ENCODE measurements at regions not wholly inside any gene's neighbourhood (a gene's known extent, or its start where the extent isn't known, plus 50 kb on each side); places are given as distances from the start of the nearest gene placed in this dataset.

DNA sequence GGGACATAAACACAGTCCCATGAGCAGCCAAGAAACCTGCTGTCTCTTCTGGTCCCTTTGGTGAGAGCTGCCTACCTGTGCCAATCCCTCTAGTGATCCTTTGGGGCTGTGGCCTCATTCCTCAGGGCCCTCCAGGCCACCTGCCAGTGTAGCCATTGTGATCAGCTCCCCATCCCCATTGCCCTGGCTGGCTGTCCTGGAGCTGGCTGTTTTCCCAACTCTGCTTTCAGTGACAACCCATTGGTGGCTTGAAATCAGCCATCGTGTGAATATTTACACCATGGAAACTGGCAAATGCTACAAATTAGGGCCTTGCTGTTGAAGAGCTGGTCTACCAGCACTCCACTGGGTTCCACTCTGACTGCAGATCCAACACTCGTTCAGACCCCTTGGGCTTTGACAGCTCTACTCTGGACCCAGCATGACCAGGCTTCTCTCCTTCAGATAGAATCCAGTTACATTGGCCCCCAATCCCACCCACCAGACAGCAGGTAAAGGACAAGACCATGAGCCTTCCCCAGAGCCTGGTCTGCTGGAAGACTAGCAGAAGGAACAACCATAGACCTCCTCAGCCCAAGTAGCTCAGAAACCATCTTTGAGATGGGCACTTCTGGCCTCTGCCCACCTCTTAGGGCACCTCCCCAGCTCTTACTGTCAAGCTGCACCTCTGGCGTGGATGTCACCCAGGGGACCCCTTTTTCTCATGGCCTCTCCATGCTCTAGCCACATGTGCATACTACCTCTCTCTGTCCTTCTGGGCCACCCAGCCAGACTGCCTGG is 69.2 kb upstream of the NEK6 start:
- no peak for DNase-seq
- H3K27me3 Mint-ChIP-seq (ENCODE audit: low read depth): peaks cover 2% of the 10 kb centered on the region
- no peak overlapping the region for H3K4me3 Mint-ChIP-seq
- H3K36me3 Mint-ChIP-seq (ENCODE audit: low read depth): no peaks in the 10 kb centered on the region
- no peaks in the 10 kb centered on the region for H3K4me1 Mint-ChIP-seq (ENCODE audit: low read depth)
- CTCF ChIA-PET: interaction anchor here (1.3 kb wide), 1 partner anchor 62 kb away, joined by 3 read pairs; no protein-coding TSS in a partner anchor
- intact Hi-C loops (cut with micrococcal nuclease): no loop called here
- H3K27ac Mint-ChIP-seq: no peak overlapping the region
- H3K9me3 Mint-ChIP-seq: peaks cover 3% of the 10 kb centered on the region

DNA sequence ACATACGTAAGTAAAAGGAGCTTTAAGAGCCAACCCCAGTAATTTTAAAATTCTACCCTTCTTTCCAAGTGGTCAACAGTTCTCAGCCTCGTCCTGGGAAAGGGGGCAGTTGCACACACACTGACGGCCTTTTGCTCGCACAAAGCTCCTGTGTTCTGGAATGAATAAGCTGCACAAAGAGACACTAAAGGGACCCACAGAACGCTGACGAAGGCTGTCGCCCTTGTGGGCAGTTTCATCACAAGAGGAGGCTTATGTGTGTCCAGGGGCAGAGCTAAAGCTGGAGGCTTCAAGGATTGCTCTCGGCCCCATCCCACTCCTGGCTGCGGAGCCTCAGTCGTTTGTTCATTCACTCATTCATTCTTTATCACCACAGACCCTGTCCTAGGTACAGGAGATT is 67.0 kb upstream of the NEK6 start:
- peaks cover 3% of the 10 kb centered on the region for H3K9me3 Mint-ChIP-seq
- intact Hi-C loops (cut with micrococcal nuclease): no loop called here
- no peaks in the 10 kb centered on the region for H3K4me1 Mint-ChIP-seq (ENCODE audit: low read depth)
- CTCF ChIA-PET: interaction anchor here (0.6 kb wide), 1 partner anchor 204 kb away, joined by 3 read pairs; no protein-coding TSS in a partner anchor
- H3K27me3 Mint-ChIP-seq (ENCODE audit: low read depth): peaks cover 2% of the 10 kb centered on the region
- H3K4me3 Mint-ChIP-seq: no peak overlapping the region
- H3K36me3 Mint-ChIP-seq (ENCODE audit: low read depth): no peaks in the 10 kb centered on the region
- no peak overlapping the region for H3K27ac Mint-ChIP-seq
- DNase-seq: no peak

DNA sequence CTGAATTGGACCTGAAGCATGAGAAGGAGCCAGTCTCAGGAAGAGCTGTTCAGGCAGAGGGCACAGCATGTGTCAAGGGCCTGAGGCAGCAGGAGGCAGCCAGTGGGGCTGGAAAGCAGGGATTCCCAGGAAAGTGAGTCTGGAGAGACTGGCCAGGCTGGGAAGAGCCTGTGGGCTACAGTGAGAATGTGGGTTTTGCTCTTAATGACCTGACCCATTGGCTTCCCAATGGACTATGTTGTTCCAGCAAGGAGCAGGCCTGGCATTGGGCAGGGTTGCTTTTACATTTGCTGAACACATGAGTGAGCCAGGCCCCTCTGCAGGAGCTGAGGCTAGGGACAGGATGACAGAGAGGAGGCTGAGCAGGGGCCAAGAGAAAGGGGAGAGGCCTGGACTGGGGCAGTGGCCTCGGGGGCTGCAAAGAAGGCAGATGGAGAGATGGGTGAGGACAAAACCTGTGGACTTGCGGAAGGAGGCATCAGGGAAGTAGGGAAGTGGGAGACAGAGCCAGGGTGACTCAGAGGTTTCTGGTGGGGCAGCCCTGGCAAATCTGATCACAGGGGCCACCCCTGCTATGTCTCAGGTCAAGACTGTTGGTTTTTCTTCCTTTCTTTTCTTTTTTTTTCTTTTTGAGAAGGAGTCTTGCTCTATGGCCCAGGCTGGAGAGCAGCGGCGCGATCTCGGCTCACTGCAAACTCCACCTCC is 65.9 kb upstream of the NEK6 start:
- H3K27me3 Mint-ChIP-seq (ENCODE audit: low read depth): peaks cover under 1% of the 10 kb centered on the region
- CTCF ChIA-PET: no interaction called here
- H3K27ac Mint-ChIP-seq: no peak overlapping the region

DNA sequence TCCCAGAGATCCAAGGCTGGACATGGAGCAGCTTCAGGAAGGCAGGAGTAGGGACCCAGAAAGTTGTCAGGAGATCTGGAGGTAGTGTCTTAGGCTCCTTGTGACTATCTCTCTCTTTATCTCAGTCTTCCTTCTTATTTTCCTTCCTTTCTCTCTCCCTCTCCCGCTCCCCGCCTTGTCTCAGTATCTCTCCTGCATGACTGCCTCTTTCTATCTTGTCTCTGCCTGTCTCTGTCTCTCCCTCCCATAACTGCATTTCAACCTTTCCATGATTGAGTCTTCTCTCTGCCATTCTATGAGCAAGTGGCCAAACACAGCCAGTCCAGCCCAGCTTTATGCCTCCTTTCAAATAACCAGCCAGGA is 61.0 kb upstream of the NEK6 start:
- Mint-ChIP-seq H3K27ac (no peak overlapping the region), H3K4me3 (no peak overlapping the region), H3K36me3 (ENCODE audit: low read depth) (no peaks in the 10 kb centered on the region), H3K9me3 (peaks cover 14% of the 10 kb centered on the region), H3K4me1 (ENCODE audit: low read depth) (peaks cover 9% of the 10 kb centered on the region), H3K27me3 (ENCODE audit: low read depth) (peaks cover 3% of the 10 kb centered on the region)
- intact Hi-C loops (cut with micrococcal nuclease): no loop called here
- CTCF ChIA-PET: no interaction called here
- no peak for DNase-seq

More for the DNA sequence above, 65.9 kb upstream of the NEK6 start:
- Mint-ChIP-seq H3K4me1 (ENCODE audit: low read depth) (no peaks in the 10 kb centered on the region), H3K4me3 (no peak overlapping the region), H3K9me3 (peaks cover 8% of the 10 kb centered on the region), H3K36me3 (ENCODE audit: low read depth) (no peaks in the 10 kb centered on the region)
- intact Hi-C loops (cut with micrococcal nuclease): no loop called here
- DNase-seq: no peak

DNA sequence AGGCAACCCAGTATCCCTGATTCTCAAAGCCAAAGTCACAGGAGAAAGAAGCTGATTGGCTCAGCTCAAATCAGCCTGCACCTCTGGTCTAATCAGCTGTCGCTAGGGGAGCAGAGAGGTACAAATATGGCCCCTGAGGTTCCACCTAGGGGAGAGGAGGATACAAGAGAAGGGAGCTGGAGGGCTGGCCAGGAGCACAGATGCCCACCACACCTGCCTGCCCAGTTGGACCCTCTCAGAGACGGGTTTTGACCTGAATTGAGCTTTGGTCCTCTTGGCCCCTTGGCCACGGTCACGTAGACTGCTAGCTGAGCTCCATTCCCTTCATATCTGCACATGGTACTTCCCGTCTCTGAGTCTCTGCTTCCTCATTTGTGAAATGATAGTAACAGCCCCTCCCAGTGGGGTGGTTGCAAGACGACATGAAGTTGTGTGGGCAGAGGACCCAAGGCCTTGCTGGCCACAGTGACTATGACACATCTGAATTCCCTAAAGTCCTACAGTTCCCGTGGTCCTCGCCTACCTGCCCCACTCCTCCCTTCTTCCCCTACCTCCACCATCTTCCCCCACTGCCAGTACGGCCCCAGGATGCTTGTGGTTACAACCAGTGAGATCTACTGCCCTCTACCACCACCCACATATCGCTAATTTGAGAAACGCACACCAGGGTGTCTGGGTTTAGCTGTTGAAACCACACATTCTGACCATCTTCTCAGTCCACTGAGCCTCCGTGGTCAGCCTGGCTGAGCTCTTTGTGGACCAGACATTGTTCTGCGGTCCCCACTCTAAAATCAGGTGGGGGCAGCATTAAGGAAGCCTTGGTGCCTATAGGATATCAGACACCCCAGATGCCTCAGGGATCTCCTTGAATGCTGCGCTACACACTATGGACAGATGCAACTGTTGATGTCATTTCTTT is 60.3 kb upstream of the NEK6 start:
- H3K27ac Mint-ChIP-seq: no peak overlapping the region
- H3K27me3 Mint-ChIP-seq (ENCODE audit: low read depth): peaks cover 3% of the 10 kb centered on the region
- peaks cover 15% of the 10 kb centered on the region for H3K9me3 Mint-ChIP-seq
- peaks cover 16% of the 10 kb centered on the region for H3K4me1 Mint-ChIP-seq (ENCODE audit: low read depth)
- no peak overlapping the region for H3K4me3 Mint-ChIP-seq
- no peak for DNase-seq
- CTCF ChIA-PET: no interaction called here
- intact Hi-C loops (cut with micrococcal nuclease): no loop called here
- H3K36me3 Mint-ChIP-seq (ENCODE audit: low read depth): no peaks in the 10 kb centered on the region

DNA sequence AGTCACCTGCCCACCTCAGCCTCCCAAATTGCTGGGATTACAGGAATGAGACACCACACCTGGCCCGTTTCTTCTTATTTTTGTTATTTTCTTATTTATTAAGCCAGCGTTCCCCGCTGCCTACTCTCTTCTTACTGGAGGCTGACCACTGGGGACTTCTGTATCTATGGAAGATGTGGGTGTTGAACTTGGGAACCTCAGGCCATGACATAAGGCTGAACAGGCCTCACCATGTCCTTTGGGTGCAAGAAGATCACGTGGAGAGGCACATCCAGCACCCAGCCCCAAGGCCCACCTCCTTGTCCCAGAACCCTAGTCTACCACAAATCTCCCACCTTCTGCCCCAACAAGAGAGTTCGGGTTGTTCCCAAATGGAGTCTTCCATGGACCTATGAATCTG is 59.4 kb upstream of the NEK6 start:
- Mint-ChIP-seq H3K27me3 (ENCODE audit: low read depth) (peaks cover 3% of the 10 kb centered on the region), H3K9me3 (peaks cover 15% of the 10 kb centered on the region), H3K4me1 (ENCODE audit: low read depth) (peaks cover 25% of the 10 kb centered on the region), H3K36me3 (ENCODE audit: low read depth) (no peaks in the 10 kb centered on the region), H3K4me3 (no peak overlapping the region), H3K27ac (no peak overlapping the region)
- no peak for DNase-seq
- intact Hi-C loops (cut with micrococcal nuclease): no loop called here
- CTCF ChIA-PET: no interaction called here

DNA sequence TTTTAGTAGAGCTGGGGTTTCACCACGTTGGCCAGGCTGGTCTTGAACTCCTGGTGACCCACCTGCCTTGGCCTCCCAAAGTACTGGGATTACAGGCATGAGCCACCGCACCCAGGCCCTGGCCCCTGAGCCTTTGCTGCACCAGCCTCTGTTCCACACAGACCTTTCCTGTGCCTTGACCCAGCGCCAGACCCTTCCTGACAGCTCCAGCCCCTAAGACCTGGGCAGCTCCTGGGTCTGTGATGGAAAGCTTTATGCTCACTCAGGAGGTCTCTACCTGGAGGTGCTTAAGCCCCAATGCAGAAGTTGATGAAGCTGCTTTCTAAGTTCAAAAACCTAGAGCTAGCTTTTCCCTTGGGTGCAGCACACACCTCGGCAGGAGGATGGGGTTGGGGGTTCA is 58.8 kb upstream of the NEK6 start:
- Mint-ChIP-seq H3K27me3 (ENCODE audit: low read depth) (peaks cover 3% of the 10 kb centered on the region), H3K4me3 (no peak overlapping the region), H3K9me3 (peaks cover 14% of the 10 kb centered on the region), H3K27ac (no peak overlapping the region), H3K36me3 (ENCODE audit: low read depth) (no peaks in the 10 kb centered on the region), H3K4me1 (ENCODE audit: low read depth) (peaks cover 31% of the 10 kb centered on the region)
- CTCF ChIA-PET: interaction anchor here (0.6 kb wide), 1 partner anchor 120 kb away, joined by 4 read pairs; no protein-coding TSS in a partner anchor
- intact Hi-C loops (cut with micrococcal nuclease): no loop called here
- no peak for DNase-seq

DNA sequence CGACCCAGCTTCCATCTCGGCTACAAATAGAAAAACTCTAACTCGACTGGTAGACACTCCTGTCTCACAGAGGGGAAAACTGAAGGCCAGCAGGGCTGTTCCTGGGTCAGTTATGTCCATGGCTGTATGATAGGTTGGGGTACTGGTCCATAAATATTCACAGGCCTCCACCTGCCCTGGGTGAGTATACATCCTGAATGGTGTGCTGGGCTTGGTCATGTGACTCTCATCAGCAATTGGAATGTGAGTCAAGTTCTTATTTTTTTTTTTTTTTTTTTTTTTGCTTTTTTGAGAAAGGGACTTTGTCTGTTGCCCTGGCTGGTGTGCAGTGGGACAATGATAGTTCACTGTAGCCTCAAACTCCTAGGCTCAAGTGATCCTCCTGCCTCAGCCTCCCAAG is 58.3 kb upstream of the NEK6 start:
- Mint-ChIP-seq H3K27ac (no peak overlapping the region), H3K36me3 (ENCODE audit: low read depth) (no peaks in the 10 kb centered on the region), H3K9me3 (peaks cover 13% of the 10 kb centered on the region), H3K4me1 (ENCODE audit: low read depth) (peaks cover 33% of the 10 kb centered on the region), H3K4me3 (no peak overlapping the region), H3K27me3 (ENCODE audit: low read depth) (peaks cover 3% of the 10 kb centered on the region)
- intact Hi-C loops (cut with micrococcal nuclease): no loop called here
- DNase-seq: no peak
- CTCF ChIA-PET: no interaction called here

DNA sequence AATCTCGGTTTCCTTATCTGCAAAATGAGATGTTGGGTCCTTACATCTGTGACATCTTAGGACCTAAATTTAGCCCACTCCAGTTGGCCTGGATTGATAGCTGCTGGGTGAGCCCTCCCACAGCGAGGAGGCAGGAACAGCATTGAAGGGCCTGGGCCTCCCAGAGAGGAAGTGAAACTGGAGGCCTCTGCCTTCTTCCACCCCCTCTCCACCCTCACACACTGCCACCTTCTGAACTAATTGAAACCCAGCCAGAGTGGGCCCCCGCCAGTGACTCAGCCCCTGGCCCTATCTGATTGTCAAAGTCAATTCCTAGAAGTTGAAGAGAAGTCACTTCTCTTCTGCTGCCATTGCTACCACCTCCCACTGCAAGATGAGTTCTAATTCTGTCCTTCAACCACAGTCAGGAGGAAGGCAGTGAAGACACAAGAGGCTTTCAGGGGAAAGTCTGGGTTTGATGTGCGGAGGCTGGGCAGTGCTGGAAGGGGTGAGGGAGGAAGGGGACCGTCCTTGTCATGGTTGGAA is 55.2 kb upstream of the NEK6 start:
- Mint-ChIP-seq H3K27ac (peak overlapping the region; percentile 84), H3K4me3 (peak overlapping the region; percentile 25), H3K27me3 (ENCODE audit: low read depth) (no peaks in the 10 kb centered on the region), H3K9me3 (peaks cover 4% of the 10 kb centered on the region), H3K36me3 (ENCODE audit: low read depth) (no peaks in the 10 kb centered on the region), H3K4me1 (ENCODE audit: low read depth) (peaks cover 32% of the 10 kb centered on the region)
- CTCF ChIA-PET: interaction anchor here (0.9 kb wide), 1 partner anchor 86 kb away, joined by 3 read pairs; no protein-coding TSS in a partner anchor
- DNase-seq: peak; percentile 94
- intact Hi-C loops (cut with micrococcal nuclease): loop anchor here (1.0 to 10.0 kb wide), 5 partner anchors 8 to 1322 kb away; no protein-coding TSS in a partner anchor

DNA sequence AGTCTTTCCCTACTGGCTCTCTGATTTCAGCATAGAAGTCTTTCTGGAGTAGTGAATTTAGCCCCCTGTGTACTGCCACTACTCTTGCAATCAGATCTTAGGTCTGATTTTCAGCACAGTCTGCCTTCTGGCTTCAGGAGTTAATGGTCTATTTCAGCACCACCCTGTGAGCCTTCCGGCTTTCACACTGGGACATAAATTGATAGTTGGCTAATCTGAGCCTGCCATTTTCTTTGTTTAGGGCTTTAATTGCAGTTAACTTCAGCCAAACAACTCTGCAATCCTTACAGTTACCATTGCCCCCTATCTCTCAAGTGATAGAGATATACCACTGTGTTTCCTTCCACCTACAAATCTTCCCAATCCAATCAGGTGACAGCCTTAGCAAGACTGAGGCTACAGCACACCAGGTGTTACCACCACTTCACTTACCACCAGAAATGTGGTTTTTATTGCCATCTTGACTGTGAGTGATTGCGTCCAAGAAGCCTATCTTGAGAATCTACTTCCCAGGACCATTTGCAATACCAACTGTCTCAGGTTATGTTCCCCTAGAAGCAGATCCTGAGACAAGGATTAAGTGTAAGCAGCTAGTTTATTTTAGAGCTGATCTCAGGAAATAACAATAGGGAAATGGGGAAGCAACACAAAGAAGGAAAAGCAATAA is 51.9 kb upstream of the NEK6 start:
- intact Hi-C loops (cut with micrococcal nuclease): loop anchor here (10.0 kb wide), 1 partner anchor 1319 kb away; no protein-coding TSS in a partner anchor

DNA sequence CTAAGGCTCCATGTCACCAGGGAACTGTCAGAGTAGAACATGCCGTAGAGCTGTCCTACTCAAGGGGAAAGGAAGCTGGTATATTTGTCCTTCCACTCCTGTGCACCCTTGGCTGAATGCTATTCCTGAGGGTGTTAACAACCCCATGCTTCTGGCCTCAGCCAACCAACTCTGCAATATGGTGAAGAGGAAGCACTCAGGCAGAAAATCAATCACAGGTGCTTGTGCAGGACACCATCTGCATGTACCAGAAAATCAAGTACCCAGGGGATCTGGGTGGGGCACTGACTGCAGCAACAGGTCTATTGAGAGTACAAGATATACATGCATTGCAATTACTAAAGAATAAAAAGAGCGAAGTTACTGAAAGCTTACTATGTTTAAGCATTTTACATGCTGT is 51.4 kb upstream of the NEK6 start:
- Mint-ChIP-seq H3K4me3 (no peak overlapping the region), H3K36me3 (ENCODE audit: low read depth) (no peaks in the 10 kb centered on the region), H3K27ac (no peak overlapping the region), H3K27me3 (ENCODE audit: low read depth) (no peaks in the 10 kb centered on the region), H3K9me3 (peaks cover 1% of the 10 kb centered on the region), H3K4me1 (ENCODE audit: low read depth) (peaks cover 48% of the 10 kb centered on the region)
- no peak for DNase-seq
- intact Hi-C loops (cut with micrococcal nuclease): loop anchor here (10.0 kb wide), 1 partner anchor 1318 kb away; no protein-coding TSS in a partner anchor
- CTCF ChIA-PET: no interaction called here

More for the DNA sequence above, 51.9 kb upstream of the NEK6 start:
- Mint-ChIP-seq H3K9me3 (peaks cover 1% of the 10 kb centered on the region), H3K27me3 (ENCODE audit: low read depth) (no peaks in the 10 kb centered on the region), H3K4me3 (no peak overlapping the region), H3K4me1 (ENCODE audit: low read depth) (peaks cover 44% of the 10 kb centered on the region), H3K27ac (no peak overlapping the region), H3K36me3 (ENCODE audit: low read depth) (no peaks in the 10 kb centered on the region)
- CTCF ChIA-PET: no interaction called here
- no peak for DNase-seq
